CD8-positive, alpha-beta memory T cell (primary cell): ENCODE measurements at regions not wholly inside any gene's neighbourhood (a gene's known extent, or its start where the extent isn't known, plus 50 kb on each side); places are given as distances from the start of the nearest gene placed in this dataset.

Source experiments
- CTCF ChIA-PET: fragments of 350-600 bp; sonication (Branson Sonifier 250); formaldehyde crosslinking; loops from one replicate; lab custom pipeline; 2021; ENCODE audit warnings: antibody characterized with exemption; lab: Charles Lee
- POLR2A ChIA-PET: fragments of 350-600 bp; sonication (Branson Sonifier 250); formaldehyde crosslinking; loops from one replicate; lab custom pipeline; 2021; ENCODE audit warnings: antibody characterized with exemption; lab: Charles Lee
- DNase-seq, 5 donors: peaks; one replicate each; pipeline versions ENCODE4 v3.0.0 to v3.0.0-alpha.2; 2020 to 2022; ENCODE audit warnings: mixed read lengths in 1 of 5
- H3K27ac ChIP-seq: one replicate; pipeline ENCODE4 v1.7.0; 2013; ENCODE audit warnings: low read depth, mild to moderate bottlenecking, low read length, moderate library complexity
- H3K27me3 ChIP-seq: 2 replicates; pipeline ENCODE4 v1.7.0; 2013; ENCODE audit warnings: low read length, mild to moderate bottlenecking; ENCODE audit not compliant: insufficient read depth, poor library complexity, severe bottlenecking
- H3K36me3 ChIP-seq: 2 replicates; pipeline ENCODE4 v1.7.0; 2013; ENCODE audit warnings: mild to moderate bottlenecking, low read length, moderate library complexity; ENCODE audit not compliant: insufficient read depth
- H3K4me1 ChIP-seq: 2 replicates; pipeline ENCODE4 v1.7.0; 2013; ENCODE audit warnings: mild to moderate bottlenecking, low read length, moderate library complexity; ENCODE audit not compliant: insufficient read depth
- H3K4me3 ChIP-seq: 2 replicates; pipeline ENCODE4 v1.7.0; 2013; ENCODE audit warnings: mild to moderate bottlenecking, low read length
- H3K9me3 ChIP-seq: 2 replicates; pipeline ENCODE4 v1.7.0; 2013; ENCODE audit warnings: mild to moderate bottlenecking, low read length
- H3K27ac Mint-ChIP-seq, 8 donors: one replicate each; pipeline ENCODE4 v1.8.0; 2020 to 2021; ENCODE audit warnings: mixed read lengths in 8 of 8, mild to moderate bottlenecking in 6 of 8, inconsistent platforms in 3 of 8, moderate library complexity in 3 of 8
- H3K27me3 Mint-ChIP-seq, 2 donors: one replicate each; pipeline ENCODE4 v1.8.0; 2020 to 2021; ENCODE audit warnings: mixed read lengths in 2 of 2, mild to moderate bottlenecking in 1 of 2, moderate library complexity in 1 of 2
- H3K36me3 Mint-ChIP-seq, 3 donors: one replicate each; pipeline ENCODE4 v1.8.0; 2020 to 2021; ENCODE audit warnings: mixed read lengths in 3 of 3, inconsistent platforms in 1 of 3, mild to moderate bottlenecking in 1 of 3
- H3K4me1 Mint-ChIP-seq, 3 donors: one replicate each; pipeline ENCODE4 v1.8.0; 2020 to 2021; ENCODE audit warnings: mixed read lengths in 3 of 3, inconsistent platforms in 1 of 3, mild to moderate bottlenecking in 1 of 3
- H3K4me3 Mint-ChIP-seq, 7 donors: one replicate each; pipeline ENCODE4 v1.8.0; 2020 to 2021; ENCODE audit warnings: mixed read lengths in 7 of 7, mild to moderate bottlenecking in 6 of 7, moderate library complexity in 4 of 7, inconsistent platforms in 2 of 7
- H3K9me3 Mint-ChIP-seq, 5 donors: one replicate each; pipeline ENCODE4 v1.8.0; 2020 to 2022; ENCODE audit warnings: mixed read lengths in 5 of 5, mild to moderate bottlenecking in 3 of 5, moderate library complexity in 2 of 5, inconsistent platforms in 1 of 5

DNA sequence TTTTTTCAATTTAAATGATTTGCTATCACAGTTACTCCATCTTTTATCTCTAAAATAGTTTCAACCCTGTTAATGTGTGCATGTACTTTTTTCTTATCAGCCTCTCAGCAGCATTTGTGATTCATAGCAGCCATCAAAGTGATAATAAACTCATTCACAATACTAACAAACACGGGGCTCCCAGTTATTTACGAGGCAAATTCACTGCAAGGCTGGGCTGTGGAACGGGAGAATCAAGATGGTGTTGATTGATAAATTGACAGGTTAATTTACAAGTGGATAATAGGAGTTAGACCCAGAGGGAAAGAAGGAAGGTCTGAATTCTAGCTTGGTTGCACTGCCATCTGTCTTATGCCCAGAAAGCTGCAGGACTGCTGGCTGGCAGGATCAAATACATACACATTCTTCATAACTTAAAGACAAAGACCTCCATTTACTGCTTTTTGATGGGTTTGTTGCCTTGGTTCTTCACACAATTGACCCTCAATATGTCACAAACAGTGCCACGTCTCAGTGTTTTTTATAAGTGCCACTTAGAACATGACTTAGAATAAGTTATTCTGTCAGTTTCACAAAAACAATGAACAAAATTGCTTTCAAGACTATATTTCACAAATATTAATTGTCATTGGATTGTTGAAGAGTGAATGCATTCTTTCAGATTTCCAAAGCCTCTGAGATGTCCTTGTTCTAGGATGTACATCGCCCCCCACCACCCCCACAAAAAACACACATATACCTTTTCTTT lies 562.8 kb downstream of the NR2F2 start:
- Histone ChIP-seq H3K9me3 (no peaks in the 10 kb centered on the region), H3K4me1 (no peaks in the 10 kb centered on the region), H3K4me3 (no peak overlapping the region), H3K27me3 (no peaks in the 10 kb centered on the region), H3K27ac (no peak overlapping the region), H3K36me3 (no peaks in the 10 kb centered on the region)
- ChIA-PET CTCF (interaction anchor here (0.7 kb wide), 1 partner anchor 147 kb away, joined by 3 read pairs; no protein-coding TSS in a partner anchor), POLR2A (no interaction called here)
- no peak for DNase-seq
- Mint-ChIP-seq H3K4me3 (no peak overlapping the region), H3K27ac (no peak overlapping the region), H3K4me1 (peaks cover 13 to 34% (median 15%) of the 10 kb centered on the region in 3 donors), H3K36me3 (no peaks in the 10 kb centered on the region), H3K9me3 (no peaks in the 10 kb centered on the region), H3K27me3 (no peaks in the 10 kb centered on the region)

DNA sequence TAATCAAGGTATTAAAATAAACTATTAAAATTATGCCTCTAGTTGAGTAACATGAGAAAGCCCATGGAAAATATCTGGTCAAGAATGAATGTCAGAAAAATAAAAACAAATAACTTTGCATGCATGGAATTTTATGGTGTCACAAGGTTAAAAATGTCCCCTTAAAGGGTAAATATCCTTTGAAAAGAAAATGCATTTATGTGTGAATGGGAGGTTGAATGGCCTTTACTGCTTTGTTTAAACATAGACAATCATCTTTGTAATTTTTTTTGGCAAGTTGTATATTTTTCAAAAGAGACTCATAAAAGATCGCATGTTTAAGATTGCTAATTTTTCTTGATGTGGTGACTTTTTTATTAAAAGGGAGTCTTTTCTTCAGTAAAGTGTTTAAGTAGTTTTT lies 564.2 kb downstream of the NR2F2 start:
- no peaks in the 10 kb centered on the region for H3K4me1 ChIP-seq
- POLR2A ChIA-PET, result no interaction called here
- H3K27ac ChIP-seq, result no peak overlapping the region
- Mint-ChIP-seq H3K4me1 (peaks cover 9 to 25% (median 11%) of the 10 kb centered on the region in 3 donors), H3K27me3 (no peaks in the 10 kb centered on the region), H3K27ac (no peak overlapping the region), H3K4me3 (no peak overlapping the region), H3K9me3 (no peaks in the 10 kb centered on the region), H3K36me3 (no peaks in the 10 kb centered on the region)
- no peak overlapping the region for H3K4me3 ChIP-seq
- H3K36me3 ChIP-seq, result no peaks in the 10 kb centered on the region
- no peaks in the 10 kb centered on the region for H3K27me3 ChIP-seq
- no peak for DNase-seq
- CTCF ChIA-PET, result no interaction called here
- no peaks in the 10 kb centered on the region for H3K9me3 ChIP-seq

DNA sequence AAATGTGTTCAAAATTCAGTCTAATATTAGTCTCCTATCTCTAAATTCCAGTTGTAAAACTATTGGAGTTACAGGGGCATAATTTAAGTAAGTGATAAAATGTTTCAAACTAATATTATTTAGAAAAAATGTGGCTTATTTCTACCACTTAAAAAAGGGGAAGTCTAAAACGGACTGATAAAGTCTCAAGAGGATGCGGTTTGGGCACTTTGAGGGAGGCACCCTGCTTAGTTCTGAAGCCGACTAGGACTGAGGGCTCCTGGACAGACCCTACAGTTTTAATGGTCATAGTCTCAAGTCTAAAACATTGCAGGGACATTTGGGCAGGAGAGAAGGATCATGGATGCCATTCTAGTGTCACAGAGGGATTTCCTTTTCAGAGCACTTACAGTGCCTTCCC lies 566.3 kb downstream of the NR2F2 start:
- Histone ChIP-seq H3K27me3 (no peaks in the 10 kb centered on the region), H3K9me3 (no peaks in the 10 kb centered on the region), H3K27ac (no peak overlapping the region), H3K4me1 (no peaks in the 10 kb centered on the region), H3K36me3 (no peaks in the 10 kb centered on the region), H3K4me3 (no peak overlapping the region)
- no peak for DNase-seq
- ChIA-PET CTCF (no interaction called here), POLR2A (no interaction called here)
- peaks cover 0 to 5% (median 2%) of the 10 kb centered on the region in 5 donors for H3K9me3 Mint-ChIP-seq
- peaks cover 0 to 2% (median 0%) of the 10 kb centered on the region in 3 donors for H3K36me3 Mint-ChIP-seq
- peaks cover 0 to 9% (median 2%) of the 10 kb centered on the region in 3 donors for H3K4me1 Mint-ChIP-seq
- H3K4me3 Mint-ChIP-seq, result no peak overlapping the region
- H3K27me3 Mint-ChIP-seq, result peaks cover 0 to 2% of the 10 kb centered on the region in 2 donors
- no peak overlapping the region for H3K27ac Mint-ChIP-seq

DNA sequence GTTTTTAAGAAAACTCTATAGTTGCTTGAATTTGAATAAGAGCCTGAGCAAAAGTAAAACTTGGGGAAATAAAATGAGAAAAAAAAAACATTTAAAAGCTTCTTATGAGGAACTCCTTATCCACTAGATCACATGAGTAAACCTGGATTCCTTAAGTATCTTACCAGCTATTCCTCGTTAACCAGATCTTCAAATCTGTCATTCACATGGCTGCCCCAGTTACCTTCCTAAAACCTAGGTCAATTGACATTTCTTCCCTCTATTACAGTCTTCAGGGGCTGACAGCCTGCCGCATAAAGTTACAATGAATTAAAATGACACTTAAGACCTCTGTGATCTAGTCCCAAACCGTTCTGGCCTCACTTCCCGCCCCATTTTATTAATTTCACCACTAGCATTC lies 583.6 kb downstream of the NR2F2 start:
- H3K4me3 ChIP-seq, result no peak overlapping the region
- no peaks in the 10 kb centered on the region for H3K4me1 ChIP-seq
- no peak overlapping the region for H3K27ac ChIP-seq
- POLR2A ChIA-PET, result no interaction called here
- H3K27ac Mint-ChIP-seq, result no peak overlapping the region
- no peaks in the 10 kb centered on the region for H3K27me3 Mint-ChIP-seq
- H3K4me3 Mint-ChIP-seq, result no peak overlapping the region
- H3K9me3 Mint-ChIP-seq, result peaks cover 11 to 21% (median 15%) of the 10 kb centered on the region in 5 donors
- H3K36me3 Mint-ChIP-seq, result no peaks in the 10 kb centered on the region
- CTCF ChIA-PET, result no interaction called here
- no peaks in the 10 kb centered on the region for H3K4me1 Mint-ChIP-seq
- H3K36me3 ChIP-seq, result no peaks in the 10 kb centered on the region
- DNase-seq, result no peak
- no peaks in the 10 kb centered on the region for H3K9me3 ChIP-seq
- H3K27me3 ChIP-seq, result no peaks in the 10 kb centered on the region

DNA sequence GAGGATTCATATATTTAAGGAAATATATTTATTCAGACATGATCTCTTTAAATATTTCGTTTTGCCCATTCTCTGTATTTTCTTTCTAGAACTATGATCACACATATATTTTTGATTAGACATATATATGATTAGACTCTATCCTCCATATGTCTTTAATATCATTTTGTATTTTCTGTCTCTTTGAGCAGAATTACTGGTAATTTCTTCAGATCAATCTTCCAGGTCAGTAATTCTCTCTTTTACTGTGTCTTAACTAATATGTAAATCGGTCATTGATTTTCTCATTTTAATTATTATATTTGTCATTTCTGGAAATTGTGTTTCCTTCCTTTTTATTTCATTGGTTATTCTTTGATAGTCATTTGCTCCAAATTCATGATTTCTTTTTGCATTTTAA lies 586.2 kb downstream of the NR2F2 start:
- H3K4me1 ChIP-seq, result no peaks in the 10 kb centered on the region
- no peak overlapping the region for H3K27ac ChIP-seq
- H3K36me3 Mint-ChIP-seq, result no peaks in the 10 kb centered on the region
- H3K9me3 Mint-ChIP-seq, result peaks cover 14 to 23% (median 19%) of the 10 kb centered on the region in 5 donors
- POLR2A ChIA-PET, result no interaction called here
- no peak for DNase-seq
- no peaks in the 10 kb centered on the region for H3K9me3 ChIP-seq
- no peak overlapping the region for H3K4me3 Mint-ChIP-seq
- H3K27me3 Mint-ChIP-seq, result no peaks in the 10 kb centered on the region
- H3K27me3 ChIP-seq, result no peaks in the 10 kb centered on the region
- H3K4me3 ChIP-seq, result no peak overlapping the region
- CTCF ChIA-PET, result no interaction called here
- H3K27ac Mint-ChIP-seq, result no peak overlapping the region
- H3K4me1 Mint-ChIP-seq, result no peaks in the 10 kb centered on the region
- H3K36me3 ChIP-seq, result no peaks in the 10 kb centered on the region

DNA sequence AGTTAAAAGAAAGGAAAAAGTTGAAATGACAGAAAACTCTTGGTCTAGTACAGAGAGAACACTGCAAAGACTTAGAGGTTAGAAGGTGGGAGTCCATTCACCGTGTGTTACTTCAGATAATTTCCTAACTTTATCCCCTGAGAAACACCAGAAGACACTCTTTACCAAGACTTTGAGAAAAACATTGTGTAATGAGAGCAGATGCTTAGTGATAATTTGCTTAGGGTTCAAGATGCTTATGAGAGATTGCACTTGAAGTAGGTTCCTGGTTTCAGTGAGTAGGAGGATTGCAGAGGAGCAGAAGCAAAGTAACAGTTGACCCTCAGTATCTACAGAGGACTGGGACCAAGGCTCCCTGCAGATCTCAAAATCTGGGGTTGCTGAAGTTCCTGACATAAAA lies 594.1 kb downstream of the NR2F2 start:
- H3K27me3 ChIP-seq, result no peaks in the 10 kb centered on the region
- POLR2A ChIA-PET, result no interaction called here
- H3K36me3 Mint-ChIP-seq, result no peaks in the 10 kb centered on the region
- H3K27ac ChIP-seq, result no peak overlapping the region
- no peaks in the 10 kb centered on the region for H3K9me3 ChIP-seq
- H3K4me3 ChIP-seq, result no peak overlapping the region
- no peak overlapping the region for H3K4me3 Mint-ChIP-seq
- no peak overlapping the region for H3K27ac Mint-ChIP-seq
- H3K36me3 ChIP-seq, result no peaks in the 10 kb centered on the region
- CTCF ChIA-PET, result no interaction called here
- H3K4me1 ChIP-seq, result no peaks in the 10 kb centered on the region
- no peak for DNase-seq
- no peaks in the 10 kb centered on the region for H3K4me1 Mint-ChIP-seq
- peaks cover 0 to 22% (median 9%) of the 10 kb centered on the region in 5 donors for H3K9me3 Mint-ChIP-seq
- H3K27me3 Mint-ChIP-seq, result no peaks in the 10 kb centered on the region

DNA sequence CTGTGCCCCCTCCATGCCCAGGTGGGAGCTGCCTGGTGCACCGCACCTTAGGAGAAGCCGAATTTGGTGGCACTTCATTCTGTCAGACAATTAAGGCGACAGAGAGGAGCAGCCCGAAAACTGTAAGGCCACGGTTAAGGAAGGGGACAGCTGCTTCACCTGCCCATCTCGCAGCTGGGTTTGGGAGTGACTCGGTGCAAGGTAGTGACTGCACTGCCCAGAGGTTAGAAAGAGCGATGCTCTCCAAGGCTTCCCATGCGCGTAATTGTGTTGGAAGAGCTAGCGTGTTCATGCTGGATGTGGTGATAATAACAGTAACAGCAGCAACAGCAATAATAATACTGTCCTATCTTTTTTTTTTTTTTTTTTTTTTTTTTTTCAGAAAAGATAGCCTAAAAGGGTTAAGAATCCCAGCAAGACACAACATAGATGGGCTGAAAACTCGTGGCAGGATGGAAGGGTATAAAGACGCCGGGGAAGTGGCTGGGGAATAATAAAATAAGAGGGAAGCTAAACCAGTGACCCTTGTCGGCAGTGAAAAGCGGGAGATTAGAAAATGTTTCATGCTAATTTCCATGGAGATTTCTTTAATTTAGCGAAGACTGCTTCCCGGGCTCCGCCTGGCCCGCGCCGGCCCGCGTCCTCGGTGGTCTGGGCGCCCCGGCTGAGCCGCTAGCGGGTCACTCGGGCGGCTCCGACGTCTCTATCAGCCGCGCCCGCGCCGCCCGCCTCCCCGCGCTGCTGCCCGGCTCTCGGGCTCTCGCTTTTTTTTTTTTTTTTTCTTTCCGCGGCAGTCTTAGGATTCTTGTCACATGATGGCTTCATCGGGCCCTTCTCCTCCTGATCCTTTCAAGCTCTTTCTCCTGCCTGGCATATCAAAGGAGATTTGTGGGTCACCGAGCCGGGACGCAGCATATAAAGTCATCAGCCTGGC lies 617.1 kb downstream of the NR2F2 start:
- no peak overlapping the region for H3K27ac Mint-ChIP-seq

DNA sequence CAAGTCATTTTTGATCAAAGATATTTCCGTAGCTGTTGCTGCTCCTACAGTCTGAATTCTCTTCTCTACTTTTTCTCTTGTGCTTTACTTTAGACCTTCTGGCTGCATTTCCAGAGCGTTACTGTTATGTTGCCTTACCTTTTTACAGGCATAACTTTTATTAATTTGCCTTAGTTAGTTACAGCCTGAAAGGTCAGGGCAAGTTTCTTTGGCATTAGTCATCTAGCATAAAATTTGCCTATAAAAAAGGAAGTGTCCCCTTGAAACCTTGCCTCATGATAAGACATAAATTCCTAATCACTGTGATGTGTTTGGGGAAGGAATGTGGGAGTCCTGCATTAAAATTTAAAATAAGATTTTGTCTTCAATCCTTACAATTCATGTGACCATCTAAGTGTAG lies 618.5 kb downstream of the NR2F2 start:
- Mint-ChIP-seq H3K4me1 (no peaks in the 10 kb centered on the region), H3K9me3 (peaks cover 0 to 10% (median 5%) of the 10 kb centered on the region in 5 donors), H3K27me3 (peaks cover 4 to 31% of the 10 kb centered on the region in 2 donors), H3K27ac (no peak overlapping the region), H3K36me3 (no peaks in the 10 kb centered on the region), H3K4me3 (no peak overlapping the region)
- CTCF ChIA-PET, result no interaction called here
- H3K27me3 ChIP-seq, result no peaks in the 10 kb centered on the region
- POLR2A ChIA-PET, result no interaction called here
- no peaks in the 10 kb centered on the region for H3K4me1 ChIP-seq
- no peaks in the 10 kb centered on the region for H3K9me3 ChIP-seq
- H3K36me3 ChIP-seq, result no peaks in the 10 kb centered on the region
- DNase-seq, result no peak
- no peak overlapping the region for H3K4me3 ChIP-seq
- no peak overlapping the region for H3K27ac ChIP-seq

More for the DNA sequence above, 617.1 kb downstream of the NR2F2 start:
- Histone ChIP-seq H3K4me1 (no peaks in the 10 kb centered on the region), H3K36me3 (no peaks in the 10 kb centered on the region), H3K27me3 (no peaks in the 10 kb centered on the region), H3K4me3 (no peak overlapping the region), H3K9me3 (no peaks in the 10 kb centered on the region), H3K27ac (no peak overlapping the region)
- Mint-ChIP-seq H3K36me3 (no peaks in the 10 kb centered on the region), H3K9me3 (peaks cover 0 to 8% (median 3%) of the 10 kb centered on the region in 5 donors), H3K27me3 (peaks cover 4 to 31% of the 10 kb centered on the region in 2 donors), H3K4me1 (no peaks in the 10 kb centered on the region), H3K4me3 (no peak overlapping the region)
- CTCF ChIA-PET, result no interaction called here
- no peak for DNase-seq
- POLR2A ChIA-PET, result no interaction called here
